GM18861 (cell line): ENCODE measurements at regions not wholly inside any gene's neighbourhood (a gene's known extent, or its start where the extent isn't known, plus 50 kb on each side); places are given as distances from the start of the nearest gene placed in this dataset.

Experiments
- ATAC-seq: cut with Tn5 transposase; IDR thresholded peaks from one replicate; pipeline ENCODE4 v1.9.1; 2021; ENCODE audit not compliant: unreplicated experiment

DNA sequence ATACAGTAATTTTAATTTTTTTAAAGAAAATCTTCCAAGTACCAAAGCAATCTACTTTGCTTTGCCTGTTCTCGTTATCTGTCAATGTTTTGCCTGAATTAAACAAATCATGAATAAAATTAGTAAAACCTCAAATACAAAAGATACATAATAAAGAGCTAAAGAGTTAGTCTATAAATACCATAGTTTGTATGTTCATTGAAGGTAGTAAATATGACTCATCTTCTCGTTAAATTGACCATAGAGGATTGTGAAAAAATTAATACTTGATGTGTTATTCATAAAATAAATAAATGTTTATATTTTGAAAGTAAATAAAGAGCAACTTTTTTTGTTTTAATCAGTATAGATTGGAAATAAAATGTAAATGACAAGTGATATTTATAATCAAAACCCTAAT lies 246.5 kb upstream of the PLSCR5 start:
- no peak for ATAC-seq

GRCh38 chr3:146845361-146845760 lies 240.2 kb upstream of the PLSCR5 start:
- no peak for ATAC-seq

GRCh38 chr3:146843476-146843875 lies 238.3 kb upstream of the PLSCR5 start:
- no peak for ATAC-seq

DNA sequence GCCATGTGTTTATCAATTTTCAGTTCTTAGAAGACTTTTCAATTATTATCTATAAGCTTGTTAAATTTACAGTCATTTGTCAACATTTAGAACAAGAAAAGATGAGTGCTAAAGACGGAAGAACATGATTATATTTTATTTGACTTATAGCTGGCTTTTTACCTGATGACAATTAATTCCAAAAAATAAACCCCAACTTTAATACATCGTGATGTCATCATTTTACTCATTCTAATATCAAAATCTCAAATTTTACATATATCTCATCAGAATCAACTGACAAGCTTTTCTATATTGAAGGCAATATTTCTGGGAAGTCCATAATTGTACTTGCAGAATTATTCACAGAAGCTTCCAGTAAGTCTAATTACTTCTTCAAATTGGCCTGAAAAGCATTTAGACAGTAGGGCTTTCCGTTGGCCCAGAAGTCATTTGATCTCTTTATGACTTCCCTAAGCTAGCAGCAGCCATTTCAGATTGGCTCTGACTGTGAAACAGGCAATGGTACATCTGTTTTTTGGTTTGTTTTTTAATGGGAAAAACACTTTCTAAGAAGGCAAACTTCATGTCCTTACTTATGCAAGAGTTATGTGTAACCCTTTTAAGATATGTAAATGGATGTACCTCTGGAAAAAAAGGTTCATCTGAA lies 234.7 kb upstream of the PLSCR5 start:
- ATAC-seq = no peak

DNA sequence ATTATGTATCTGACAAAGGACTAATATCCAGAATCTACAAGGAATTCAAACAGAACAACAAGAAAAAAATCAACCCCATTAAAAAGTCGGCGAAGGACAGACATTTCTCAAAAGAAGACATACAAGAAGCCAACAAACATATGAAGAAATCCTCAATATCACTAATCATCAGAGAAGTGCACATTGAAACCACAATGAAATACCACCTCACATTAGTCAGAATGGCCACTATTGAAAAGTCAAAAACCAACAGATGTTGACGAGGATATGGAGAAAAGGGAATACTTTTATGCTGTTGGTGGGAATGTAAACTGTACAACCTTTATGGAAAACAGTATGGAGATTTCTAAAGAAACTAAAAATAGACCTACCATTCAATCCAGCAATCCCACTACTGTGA lies 233.1 kb upstream of the PLSCR5 start:
- ATAC-seq = no peak

DNA sequence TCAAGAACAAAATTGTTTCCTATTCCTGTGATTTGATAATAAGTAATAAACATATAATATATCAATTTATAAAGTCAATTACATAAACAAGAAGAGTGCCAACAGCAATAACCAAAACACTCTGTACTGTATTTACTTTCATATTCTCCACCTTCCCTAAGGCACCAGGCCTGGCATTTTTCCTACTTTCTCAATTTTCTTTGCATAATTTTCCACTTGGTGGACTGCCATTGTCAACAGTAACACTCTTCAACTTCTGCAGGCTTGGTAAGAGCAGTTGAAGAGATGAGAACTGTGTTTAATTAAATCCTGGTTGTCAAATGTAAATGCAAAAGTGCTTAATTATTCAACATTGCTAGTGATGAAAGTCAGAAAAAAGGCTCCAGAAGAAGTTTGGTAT lies 229.8 kb upstream of the PLSCR5 start:
- no peak for ATAC-seq

DNA sequence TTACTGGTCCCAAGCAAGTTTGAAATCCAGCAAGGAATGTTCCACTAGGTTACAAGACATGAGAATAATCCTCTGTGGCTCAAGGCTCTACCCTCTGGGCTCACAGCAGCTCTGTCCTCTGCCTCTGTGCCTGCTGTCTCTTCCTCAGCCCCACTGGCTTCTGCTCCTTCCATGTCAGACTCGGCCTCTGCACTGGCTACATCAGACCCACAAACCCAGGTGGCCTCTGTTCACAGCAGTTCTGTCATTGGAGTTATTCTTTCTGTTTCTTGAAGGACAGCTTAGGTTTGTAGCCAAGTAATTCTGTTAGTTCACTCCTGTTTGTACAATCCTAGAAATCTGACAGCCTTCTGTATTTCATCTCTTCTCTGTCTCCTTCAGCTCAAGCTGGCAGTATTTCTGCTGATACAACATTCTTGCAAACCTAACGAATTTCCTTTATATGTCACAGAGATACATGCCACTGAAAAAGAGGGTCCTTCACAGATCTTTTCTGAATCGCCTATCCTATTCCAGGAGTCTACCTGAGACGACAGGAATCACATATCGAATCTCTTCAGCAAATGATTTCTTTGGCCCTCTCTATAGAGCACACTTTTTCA lies 227.8 kb upstream of the PLSCR5 start:
- ATAC-seq = no peak

DNA sequence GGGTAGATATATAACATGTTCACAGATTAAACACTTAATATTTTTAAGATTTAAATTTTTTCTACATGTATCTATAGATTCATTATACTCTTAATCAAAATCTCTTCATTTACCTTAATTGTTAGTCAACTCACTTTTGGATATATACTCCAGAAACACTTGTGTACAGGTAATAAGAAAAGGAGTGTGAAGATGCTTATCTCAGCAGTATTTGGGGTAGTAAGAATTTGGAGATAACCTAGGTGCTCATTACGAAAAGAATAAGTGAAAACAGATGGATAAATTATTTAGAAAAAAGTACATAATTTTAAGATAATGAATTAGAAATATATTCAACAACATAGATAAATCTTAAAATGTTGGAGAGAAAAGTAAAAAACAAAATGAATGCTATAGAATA lies 226.5 kb upstream of the PLSCR5 start:
- ATAC-seq = no peak

GRCh38 chr3:146830231-146830630 lies 225.1 kb upstream of the PLSCR5 start:
- ATAC-seq = no peak

DNA sequence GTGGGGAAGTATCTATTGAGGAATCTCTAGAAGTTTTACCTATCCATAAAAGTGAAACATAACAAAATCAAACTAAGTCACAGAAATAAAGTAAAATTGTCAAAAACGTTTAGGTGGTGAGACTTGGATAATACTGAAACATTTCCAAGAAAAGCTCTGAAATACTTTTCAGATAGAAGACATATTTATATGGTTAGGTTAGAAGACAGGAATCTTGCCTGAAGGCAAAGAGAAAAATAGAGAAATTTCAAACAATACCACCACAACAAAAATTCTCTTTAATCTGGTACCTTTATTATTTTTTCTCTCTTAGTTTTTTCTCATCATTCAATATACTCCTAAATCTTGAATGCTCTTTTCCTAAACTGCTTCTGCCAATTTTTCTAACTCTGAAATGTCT lies 222.7 kb upstream of the PLSCR5 start:
- ATAC-seq = no peak

- no peak for ATAC-seq
Observed at GRCh38 chr3:146823622-146824021, 218.5 kb upstream of the PLSCR5 start.

DNA sequence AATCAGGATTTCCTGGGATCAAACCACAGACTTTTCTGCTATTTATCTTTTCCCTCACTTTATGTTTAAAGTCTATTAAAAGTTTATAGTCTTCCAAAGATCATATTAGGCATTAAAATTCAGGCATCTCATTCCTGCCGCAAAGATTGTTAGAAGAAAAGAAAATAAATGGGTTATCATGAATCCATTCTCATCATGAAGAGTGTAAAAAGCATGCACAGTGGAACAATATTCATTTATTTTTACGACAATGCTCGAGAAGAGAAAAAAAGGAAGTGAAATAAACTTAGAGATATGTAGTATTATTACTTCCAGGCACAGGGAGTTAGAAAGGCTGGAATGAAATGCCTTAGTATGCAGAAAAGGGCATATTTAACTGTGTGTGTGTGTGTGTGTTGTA lies 213.7 kb upstream of the PLSCR5 start:
- ATAC-seq = no peak

DNA sequence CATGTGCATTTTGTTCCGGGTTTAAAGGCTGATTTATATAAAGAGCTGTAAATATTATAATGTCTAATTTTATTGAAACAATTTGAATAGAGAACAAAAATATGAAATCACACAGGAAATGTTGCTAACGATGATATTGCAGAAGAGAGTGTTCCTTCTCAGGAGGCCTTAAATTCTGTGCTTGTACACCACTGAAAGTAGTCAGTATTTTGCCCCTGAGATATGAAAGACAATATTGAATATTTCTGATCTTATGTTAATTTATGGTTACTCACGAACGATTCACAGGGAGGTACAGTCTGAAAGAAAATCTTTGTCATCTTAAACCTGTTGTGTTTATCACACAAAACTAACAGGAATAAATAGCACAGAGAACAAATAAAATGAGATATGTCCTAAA lies 213.2 kb upstream of the PLSCR5 start:
- ATAC-seq = no peak

- no peak for ATAC-seq
Observed at GRCh38 chr3:146817704-146818103, 212.6 kb upstream of the PLSCR5 start.

- ATAC-seq = no peak
Observed at GRCh38 chr3:146814601-146815315, 209.6 kb upstream of the PLSCR5 start.

GRCh38 chr3:146813496-146813895 lies 208.3 kb upstream of the PLSCR5 start:
- no peak for ATAC-seq

DNA sequence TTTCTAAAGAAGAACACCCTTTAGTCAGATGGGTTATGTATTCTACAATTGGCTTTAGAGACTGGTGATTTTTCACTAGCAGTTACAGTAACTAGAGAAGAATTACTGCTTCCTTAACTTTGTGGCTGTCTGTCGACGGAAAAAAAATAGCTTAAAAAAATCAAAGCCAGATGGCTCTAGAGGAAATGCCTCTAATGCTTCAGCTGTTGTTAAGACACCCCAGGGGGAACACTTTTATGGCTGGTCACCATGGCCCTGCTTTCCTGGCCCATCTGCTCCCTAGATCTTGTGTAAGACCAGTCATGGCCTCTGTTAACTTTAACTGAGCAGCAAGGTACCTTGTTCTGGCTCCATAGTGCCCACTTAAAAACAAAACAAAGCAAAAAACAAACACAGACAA lies 198.6 kb upstream of the PLSCR5 start:
- no peak for ATAC-seq

- no peak for ATAC-seq
Observed at GRCh38 chr3:146801492-146801891, 196.3 kb upstream of the PLSCR5 start.

DNA sequence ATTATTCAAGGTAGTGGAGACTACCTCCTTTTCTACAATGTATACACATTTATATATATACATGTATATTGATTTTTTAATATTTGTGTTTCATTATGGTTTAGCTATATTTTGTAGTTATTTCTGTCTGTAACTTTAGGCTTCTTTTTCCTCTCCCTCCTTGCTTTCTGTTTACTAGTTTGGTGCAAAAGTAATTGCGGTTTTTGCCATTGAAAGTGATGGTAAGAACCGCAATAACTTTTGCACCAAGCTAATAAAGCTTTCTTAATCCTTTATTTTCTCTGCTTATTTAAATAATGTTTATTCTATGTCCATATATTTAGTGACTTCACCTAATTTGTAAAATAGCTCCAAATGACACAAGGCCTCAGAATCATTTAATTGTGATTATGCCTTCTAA lies 195.3 kb upstream of the PLSCR5 start:
- no peak for ATAC-seq

GRCh38 chr3:146796078-146796477 lies 190.9 kb upstream of the PLSCR5 start:
- ATAC-seq = no peak

GRCh38 chr3:146783446-146783845 lies 178.3 kb upstream of the PLSCR5 start:
- ATAC-seq = no peak

DNA sequence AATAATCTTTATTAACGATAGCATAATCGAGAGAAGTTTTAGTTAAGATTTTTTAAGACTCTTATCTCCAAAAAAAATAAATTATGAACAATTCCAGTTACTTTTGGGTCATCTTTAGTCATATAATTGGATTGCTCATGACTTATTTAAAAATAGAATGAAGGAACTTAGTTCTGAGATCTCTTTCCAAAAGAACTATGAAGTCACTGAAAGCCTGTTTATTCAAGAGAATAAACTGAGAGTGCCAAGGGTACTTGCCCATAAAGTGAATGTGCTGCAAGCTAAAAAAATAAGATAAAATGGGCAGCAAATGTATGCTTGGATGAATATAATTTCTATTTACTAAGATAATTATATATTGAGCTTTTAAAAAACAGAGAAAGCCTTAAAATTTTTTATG lies 176.5 kb upstream of the PLSCR5 start:
- no peak for ATAC-seq

DNA sequence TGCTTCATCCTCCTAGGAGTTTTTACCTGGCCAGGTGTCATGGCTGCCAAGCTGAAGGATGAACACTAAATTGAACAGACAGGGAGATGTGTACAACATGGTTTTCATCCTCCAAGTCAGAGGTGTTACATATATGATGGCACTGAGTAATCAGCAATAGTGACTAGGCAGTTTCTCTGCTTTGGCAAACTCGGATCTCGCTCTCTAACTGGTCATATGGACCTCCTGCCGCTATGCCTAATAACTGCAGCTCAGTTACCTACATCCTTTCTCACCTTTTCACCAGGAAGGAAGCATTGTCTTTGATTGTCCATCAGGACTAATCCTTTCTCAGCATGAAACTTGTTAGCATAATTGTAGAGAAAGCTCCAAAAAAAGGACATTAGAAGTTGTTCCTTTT lies 175.9 kb upstream of the PLSCR5 start:
- no peak for ATAC-seq
